OCI-LY1 (cell line): ENCODE measurements at regions not wholly inside any gene's neighbourhood (a gene's known extent, or its start where the extent isn't known, plus 50 kb on each side); places are given as distances from the start of the nearest gene placed in this dataset.

Experiments
- H2AFZ ChIP-seq: fragments of 200-600 bp; sonication (generic), shearing (Covaris generic); 2 replicates; pipeline ENCODE4 v1.6.0; 2014; ENCODE audit warnings: antibody characterized with exemption, mild to moderate bottlenecking, low read length
- H3F3A ChIP-seq: fragments of 200-600 bp; sonication (generic), shearing (Covaris generic); 2 replicates; pipeline ENCODE4 v1.6.0; 2014; ENCODE audit warnings: mild to moderate bottlenecking, antibody characterized with exemption, low read length, moderate library complexity; ENCODE audit not compliant: insufficient read depth
- H3K27ac ChIP-seq: fragments of 200-600 bp; sonication (generic); 2 replicates; pipeline ENCODE4 v1.5.1; 2014; ENCODE audit warnings: low read length, mixed run types, mild to moderate bottlenecking, low read depth; ENCODE audit not compliant: poor library complexity, severe bottlenecking
- H3K27me3 ChIP-seq: fragments of 200-600 bp; sonication (generic); 2 replicates; pipeline ENCODE4 v1.6.0; 2014; ENCODE audit warnings: antibody characterized with exemption, mild to moderate bottlenecking, low read length, moderate library complexity; ENCODE audit not compliant: insufficient read depth
- H3K36me3 ChIP-seq: fragments of 200-600 bp; sonication (generic); 2 replicates; pipeline ENCODE4 v1.6.1; 2014; ENCODE audit warnings: mild to moderate bottlenecking, antibody characterized with exemption, low read length, moderate library complexity, mixed read lengths; ENCODE audit not compliant: insufficient read depth
- H3K4me1 ChIP-seq: fragments of 200-600 bp; sonication (generic); 2 replicates; pipeline ENCODE4 v1.5.1; 2014; ENCODE audit warnings: mild to moderate bottlenecking, low read length, moderate library complexity; ENCODE audit not compliant: insufficient read depth, severe bottlenecking
- H3K4me2 ChIP-seq: fragments of 200-600 bp; sonication (generic), shearing (Covaris generic); 2 replicates; pipeline ENCODE4 v1.6.1; 2014; ENCODE audit warnings: low read length
- H3K4me3 ChIP-seq: fragments of 200-600 bp; sonication (generic); 2 replicates; pipeline ENCODE4 v1.5.1; 2014; ENCODE audit warnings: low read length, low read depth, mild to moderate bottlenecking, mixed read lengths; ENCODE audit not compliant: poor library complexity, severe bottlenecking
- H3K79me2 ChIP-seq: fragments of 200-600 bp; shearing (Covaris generic); 2 replicates; pipeline ENCODE4 v1.6.1; 2016; ENCODE audit warnings: mixed run types, low read length, mixed read lengths; ENCODE audit not compliant: insufficient read depth
- H3K9ac ChIP-seq: fragments of 200-600 bp; sonication (generic), shearing (Covaris generic); 2 replicates; pipeline ENCODE4 v1.6.1; 2014; ENCODE audit warnings: mild to moderate bottlenecking, low read length, mixed read lengths
- H3K9me2 ChIP-seq: fragments of 200-600 bp; sonication (generic), shearing (Covaris generic); 2 replicates; pipeline ENCODE4 v1.6.1; 2014; ENCODE audit warnings: low read depth, mild to moderate bottlenecking, low read length, mixed read lengths
- H3K9me3 ChIP-seq: fragments of 200-600 bp; shearing (Covaris generic); 2 replicates; pipeline ENCODE4 v1.6.1; 2014; ENCODE audit warnings: low read length, mixed read lengths
- H4K20me1 ChIP-seq: fragments of 200-600 bp; sonication (generic), shearing (Covaris generic); 2 replicates; pipeline ENCODE4 v1.6.0; 2016; ENCODE audit warnings: mild to moderate bottlenecking, low read length; ENCODE audit not compliant: insufficient read depth
- CTCF ChIP-seq: fragments of 200-600 bp; sonication (generic), shearing (Covaris generic); IDR thresholded peaks from 2 replicates; pipeline ENCODE4 v1.5.1; 2017; ENCODE audit warnings: mild to moderate bottlenecking, antibody characterized with exemption, low read length, moderate library complexity, mixed read lengths
- EZH2 ChIP-seq: fragments of 200-600 bp; sonication (generic), shearing (Covaris generic); IDR thresholded peaks from 2 replicates; pipeline ENCODE4 v1.8.0; 2017; ENCODE audit warnings: borderline replicate concordance, mixed run types, mild to moderate bottlenecking, antibody characterized with exemption, low read length, moderate library complexity, mixed read lengths

- Histone ChIP-seq H2AFZ (0 out of 2 replicates have a peak overlapping the region, but pooled peaks have one; percentile 3), H3K36me3 (no peaks in the 10 kb centered on the region), H3K27me3 (no peaks in the 10 kb centered on the region), H3K9me3 (no peaks in the 10 kb centered on the region), H3K4me2 (peak overlapping the region; percentile 24), H3K79me2 (no peaks in the 10 kb centered on the region), H3K4me1 (no peaks in the 10 kb centered on the region), H3F3A (no peaks in the 10 kb centered on the region), H4K20me1 (no peaks in the 10 kb centered on the region), H3K9me2 (no peaks in the 10 kb centered on the region), H3K9ac (no peak overlapping the region), H3K4me3 (no peak overlapping the region), H3K27ac (no peak overlapping the region)
- TF ChIP-seq CTCF (peak; percentile 78), EZH2 (no peak)
Measured at GRCh38 chr4:181301735-181302710, 941.2 kb upstream of the TENM3 start.

- no peaks in the 10 kb centered on the region for H3K9me3 ChIP-seq
- no peaks in the 10 kb centered on the region for H3K27me3 ChIP-seq
- H3K4me2 ChIP-seq = no peak overlapping the region
- no peak overlapping the region for H2AFZ ChIP-seq
- H3K9ac ChIP-seq = no peak overlapping the region
- H3K9me2 ChIP-seq = no peaks in the 10 kb centered on the region
- no peaks in the 10 kb centered on the region for H3F3A ChIP-seq
- H3K4me3 ChIP-seq = no peak overlapping the region
- TF ChIP-seq CTCF (no peak), EZH2 (no peak)
- no peaks in the 10 kb centered on the region for H3K36me3 ChIP-seq
- H3K27ac ChIP-seq = no peak overlapping the region
- peaks cover 12% of the 10 kb centered on the region for H3K4me1 ChIP-seq
- H4K20me1 ChIP-seq = no peaks in the 10 kb centered on the region
- H3K79me2 ChIP-seq = no peaks in the 10 kb centered on the region
Measured at GRCh38 chr4:181307824-181308223, 935.4 kb upstream of the TENM3 start.

GRCh38 chr4:181308476-181309312 is 934.5 kb upstream of the TENM3 start:
- Histone ChIP-seq H3K4me2 (peak overlapping the region; percentile 53), H3K9me2 (no peaks in the 10 kb centered on the region), H3K27ac (no peak overlapping the region), H3K27me3 (no peaks in the 10 kb centered on the region), H3K36me3 (no peaks in the 10 kb centered on the region), H4K20me1 (no peaks in the 10 kb centered on the region), H3F3A (no peaks in the 10 kb centered on the region), H3K79me2 (no peaks in the 10 kb centered on the region), H2AFZ (peak overlapping the region; percentile 78; the same call in 1 of the 2 replicates), H3K4me1 (peaks cover 12% of the 10 kb centered on the region), H3K9me3 (no peaks in the 10 kb centered on the region), H3K4me3 (peak overlapping the region; percentile 37), H3K9ac (no peak overlapping the region; the same call in 1 of the 2 replicates)
- TF ChIP-seq EZH2 (no peak), CTCF (no peak)
